ENCODE measurements at regions not wholly inside any gene's neighbourhood (a gene's known extent, or its start where the extent isn't known, plus 50 kb on each side); places are given as distances from the start of the nearest gene placed in this dataset.
A peak's percentile ranks its signal among the peaks of the same experiment; 100 is the strongest.

DNA sequence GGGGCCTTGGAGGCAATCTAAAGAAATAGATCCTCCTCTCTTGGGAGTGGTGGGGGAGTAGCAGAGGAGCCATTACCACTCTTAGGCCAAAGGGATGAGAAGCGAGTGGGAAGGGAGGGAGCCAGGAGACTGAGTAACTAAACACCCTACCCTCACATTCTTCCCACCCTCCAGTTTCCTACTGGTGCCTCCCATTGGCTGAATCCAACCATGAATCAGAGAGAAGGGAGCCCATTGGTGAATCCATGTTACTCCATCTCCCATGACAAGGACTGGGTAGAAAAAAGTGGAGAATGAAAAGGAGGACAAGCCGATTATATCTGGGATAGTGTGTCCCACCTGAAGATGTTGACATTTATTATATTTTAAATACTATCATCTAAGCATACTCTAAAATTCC, 76.8 kb upstream of the LHX5 start:
- H3K36me3 ChIP-seq (ENCODE audit: control insufficient read depth, insufficient read depth, low read length) = no peaks in the 10 kb centered on the region
- no peak overlapping the region for H3K27ac ChIP-seq (ENCODE audit: low read depth, low read length)
- TF ChIP-seq, protein P1, sequence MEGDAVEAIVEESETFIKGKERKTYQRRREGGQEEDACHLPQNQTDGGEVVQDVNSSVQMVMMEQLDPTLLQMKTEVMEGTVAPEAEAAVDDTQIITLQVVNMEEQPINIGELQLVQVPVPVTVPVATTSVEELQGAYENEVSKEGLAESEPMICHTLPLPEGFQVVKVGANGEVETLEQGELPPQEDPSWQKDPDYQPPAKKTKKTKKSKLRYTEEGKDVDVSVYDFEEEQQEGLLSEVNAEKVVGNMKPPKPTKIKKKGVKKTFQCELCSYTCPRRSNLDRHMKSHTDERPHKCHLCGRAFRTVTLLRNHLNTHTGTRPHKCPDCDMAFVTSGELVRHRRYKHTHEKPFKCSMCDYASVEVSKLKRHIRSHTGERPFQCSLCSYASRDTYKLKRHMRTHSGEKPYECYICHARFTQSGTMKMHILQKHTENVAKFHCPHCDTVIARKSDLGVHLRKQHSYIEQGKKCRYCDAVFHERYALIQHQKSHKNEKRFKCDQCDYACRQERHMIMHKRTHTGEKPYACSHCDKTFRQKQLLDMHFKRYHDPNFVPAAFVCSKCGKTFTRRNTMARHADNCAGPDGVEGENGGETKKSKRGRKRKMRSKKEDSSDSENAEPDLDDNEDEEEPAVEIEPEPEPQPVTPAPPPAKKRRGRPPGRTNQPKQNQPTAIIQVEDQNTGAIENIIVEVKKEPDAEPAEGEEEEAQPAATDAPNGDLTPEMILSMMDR (conservative IDR thresholded peaks at IDR 0.05) = no peak
- no peak overlapping the region for H3K4me3 Mint-ChIP-seq
- peaks cover 9% of the 10 kb centered on the region for H3K9me3 Mint-ChIP-seq
- H3K4me1 ChIP-seq (ENCODE audit: control insufficient read depth, insufficient read depth, low read length) = no peaks in the 10 kb centered on the region
- no peaks in the 10 kb centered on the region for H3K27me3 ChIP-seq (ENCODE audit: control insufficient read depth, insufficient read depth, low read length, poor library complexity, severe bottlenecking)
- H3K27me3 Mint-ChIP-seq (ENCODE audit: insufficient read depth) = peaks cover 24% of the 10 kb centered on the region
- H3K9ac ChIP-seq (ENCODE audit: extremely low read depth, low read length, poor library complexity, severe bottlenecking) = no peak overlapping the region
- 100% methylated on average over 1 of the region's 2 CpGs; no CpG with 5 or more reads in 1 of the 2 experiments for WGBS, 2 experiments (ENCODE audit: insufficient coverage in 1 of 2, insufficient read length in 1 of 2)
- H3K27ac Mint-ChIP-seq = no peak overlapping the region
- DNase-seq = peak; percentile 48
- H3K4me1 Mint-ChIP-seq = peaks cover 6% of the 10 kb centered on the region
- H3K4me3 ChIP-seq (ENCODE audit: low read length) = no peak overlapping the region
- H3K9me3 ChIP-seq (ENCODE audit: control insufficient read depth, low read length) = no peaks in the 10 kb centered on the region
- H3K36me3 Mint-ChIP-seq (ENCODE audit: low read depth) = no peaks in the 10 kb centered on the region

DNA sequence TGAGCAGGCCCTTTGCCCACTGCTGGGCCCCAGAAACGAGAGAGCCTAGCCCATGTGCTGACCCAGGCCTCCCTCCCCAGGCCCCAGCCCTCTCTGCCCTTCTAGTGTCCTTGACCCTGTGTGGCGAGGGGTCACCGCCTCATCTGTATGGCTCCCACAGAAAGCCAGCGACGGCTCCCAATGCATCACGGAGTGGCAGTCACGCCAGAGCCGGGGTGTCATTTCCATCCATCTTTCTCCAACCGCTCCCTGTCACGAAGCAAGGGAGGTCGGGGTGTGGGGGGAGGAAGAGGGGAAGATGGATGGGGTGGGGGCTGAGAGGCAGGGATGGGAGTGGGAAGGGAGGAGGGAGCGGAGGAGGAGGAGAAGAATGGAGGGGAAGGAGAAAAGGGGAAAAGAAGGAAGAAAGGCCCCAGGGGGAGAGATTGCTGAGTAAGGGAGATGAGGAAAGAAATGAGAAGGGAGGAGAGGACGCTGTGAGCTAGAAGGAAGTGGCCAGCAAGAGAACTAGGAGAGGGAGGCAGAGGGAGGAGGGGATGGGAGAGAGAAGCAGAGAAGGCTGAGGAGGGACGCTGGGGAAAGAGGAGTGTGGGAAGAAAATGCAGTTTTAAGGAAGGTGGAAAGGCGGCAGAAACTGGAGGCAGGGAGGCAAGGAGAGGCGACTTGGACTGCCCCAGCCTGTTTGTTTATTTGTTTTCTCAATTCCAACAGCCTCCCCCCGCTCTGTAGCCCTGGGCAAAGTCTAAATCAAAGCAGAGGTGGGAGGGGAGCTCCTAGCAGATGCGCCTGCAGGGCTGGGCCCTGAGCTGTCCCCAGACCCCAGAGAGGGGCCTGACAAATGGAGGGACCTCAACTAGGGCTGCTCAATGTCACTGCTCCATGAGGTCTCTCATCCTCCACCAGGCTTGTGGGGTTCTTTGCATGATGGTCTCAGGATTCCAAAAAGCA, 75.5 kb upstream of the LHX5 start:
- Mint-ChIP-seq H3K27ac (no peak overlapping the region), H3K9me3 (peaks cover 9% of the 10 kb centered on the region), H3K27me3 (ENCODE audit: insufficient read depth) (peaks cover 19% of the 10 kb centered on the region), H3K4me1 (peaks cover 6% of the 10 kb centered on the region), H3K4me3 (no peak overlapping the region), H3K36me3 (ENCODE audit: low read depth) (no peaks in the 10 kb centered on the region)
- Histone ChIP-seq H3K27ac (ENCODE audit: low read depth, low read length) (no peak overlapping the region), H3K9me3 (ENCODE audit: control insufficient read depth, low read length) (no peaks in the 10 kb centered on the region), H3K9ac (ENCODE audit: extremely low read depth, low read length, poor library complexity, severe bottlenecking) (no peak overlapping the region), H3K4me1 (ENCODE audit: control insufficient read depth, insufficient read depth, low read length) (no peaks in the 10 kb centered on the region), H3K4me3 (ENCODE audit: low read length) (no peak overlapping the region), H3K36me3 (ENCODE audit: control insufficient read depth, insufficient read depth, low read length) (no peaks in the 10 kb centered on the region), H3K27me3 (ENCODE audit: control insufficient read depth, insufficient read depth, low read length, poor library complexity, severe bottlenecking) (no peaks in the 10 kb centered on the region)
- 68 to 81% methylated on average over 9 to 18 of the region's 18 CpGs for WGBS, 2 experiments (ENCODE audit: insufficient coverage in 1 of 2, insufficient read length in 1 of 2)
- TF ChIP-seq, protein P1 (conservative IDR thresholded peaks at IDR 0.05) = no peak
- DNase-seq = no peak

DNA sequence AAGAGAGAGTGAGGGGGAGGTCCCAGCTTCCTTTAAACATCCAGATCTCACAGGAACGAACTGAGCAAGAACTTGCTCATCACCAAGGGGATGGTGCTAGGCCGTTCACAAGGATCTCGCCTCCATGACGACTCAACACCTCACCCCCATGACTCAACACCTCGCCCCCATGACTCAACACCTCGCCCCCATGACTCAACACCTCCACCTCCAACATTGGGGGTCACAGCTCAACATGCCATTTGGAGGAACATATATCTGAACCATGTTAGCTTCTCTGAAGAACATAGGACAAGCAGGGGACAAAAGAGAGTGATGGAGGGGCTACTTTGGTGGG, 66.0 kb upstream of the LHX5 start:
- Mint-ChIP-seq H3K4me1 (no peaks in the 10 kb centered on the region), H3K27me3 (ENCODE audit: insufficient read depth) (peaks cover 49% of the 10 kb centered on the region), H3K36me3 (ENCODE audit: low read depth) (no peaks in the 10 kb centered on the region), H3K4me3 (no peak overlapping the region), H3K9me3 (peaks cover 6% of the 10 kb centered on the region), H3K27ac (no peak overlapping the region)
- Histone ChIP-seq H3K4me1 (ENCODE audit: control insufficient read depth, insufficient read depth, low read length) (no peaks in the 10 kb centered on the region), H3K36me3 (ENCODE audit: control insufficient read depth, insufficient read depth, low read length) (no peaks in the 10 kb centered on the region), H3K27ac (ENCODE audit: low read depth, low read length) (no peak overlapping the region), H3K9me3 (ENCODE audit: control insufficient read depth, low read length) (no peaks in the 10 kb centered on the region), H3K27me3 (ENCODE audit: control insufficient read depth, insufficient read depth, low read length, poor library complexity, severe bottlenecking) (peaks cover 10% of the 10 kb centered on the region), H3K4me3 (ENCODE audit: low read length) (no peak overlapping the region), H3K9ac (ENCODE audit: extremely low read depth, low read length, poor library complexity, severe bottlenecking) (no peak overlapping the region)
- WGBS, 2 experiments (ENCODE audit: insufficient coverage in 1 of 2, insufficient read length in 1 of 2) = 78 to 91% methylated on average over 1 to 6 of the region's 6 CpGs
- TF ChIP-seq, protein P1 (conservative IDR thresholded peaks at IDR 0.05) = no peak
- no peak for DNase-seq
